OCI-LY3 (cell line): ENCODE measurements at regions not wholly inside any gene's neighbourhood (a gene's known extent, or its start where the extent isn't known, plus 50 kb on each side); places are given as distances from the start of the nearest gene placed in this dataset.

ENCODE experiments used
- CTCF ChIP-seq: fragments of 200-600, 300-600 bp; sonication (generic); IDR thresholded peaks from 2 replicates; pipeline ENCODE4 v1.5.1; 2014; ENCODE audit warnings: antibody characterized with exemption, low read length, low read depth
- EZH2phosphoT487 ChIP-seq: fragments of 200-600 bp; shearing (Covaris generic); IDR thresholded peaks from 2 replicates; pipeline ENCODE4 v1.6.1; 2018; ENCODE audit warnings: antibody characterized with exemption, mixed run types, low read depth

- TF ChIP-seq CTCF: no peak
- TF ChIP-seq EZH2phosphoT487: no peak
These were observed 117.7 kb upstream of the FUT8 start for GRCh38 chr14:65294816-65295215.
